LHCN-M2 (cell line): ENCODE measurements at regions not wholly inside any gene's neighbourhood (a gene's known extent, or its start where the extent isn't known, plus 50 kb on each side); places are given as distances from the start of the nearest gene placed in this dataset.
"Not testable (repeated sequence)": the region's sequence is repeated elsewhere in the genome, so short reads cannot be mapped to it uniquely, and the experiment has no call there.

Source experiments
- DNase-seq: peaks from one replicate; pipeline ENCODE4 v3.0.0-alpha.2; 2012; ENCODE audit warnings: low read depth

DNA sequence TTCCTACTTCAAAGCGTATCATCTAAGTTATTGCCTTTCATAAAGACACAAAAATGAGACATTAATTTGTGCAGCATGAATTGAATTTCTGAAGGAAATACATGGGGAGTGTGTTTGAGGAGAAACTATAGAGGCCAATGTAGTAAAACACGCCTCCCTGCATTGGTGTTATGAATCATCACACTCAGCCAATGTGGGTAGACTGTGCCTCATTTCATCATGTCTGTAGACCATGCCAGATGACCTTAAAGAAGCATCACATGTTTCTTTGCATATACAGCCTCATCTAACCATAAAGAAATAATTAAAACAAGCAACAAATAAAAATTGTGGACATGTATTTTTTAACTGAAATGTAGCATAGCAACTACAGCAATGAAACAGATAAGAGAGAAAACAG is 486.0 kb upstream of the ADAMTS9 start:
- DNase-seq: no peak

DNA sequence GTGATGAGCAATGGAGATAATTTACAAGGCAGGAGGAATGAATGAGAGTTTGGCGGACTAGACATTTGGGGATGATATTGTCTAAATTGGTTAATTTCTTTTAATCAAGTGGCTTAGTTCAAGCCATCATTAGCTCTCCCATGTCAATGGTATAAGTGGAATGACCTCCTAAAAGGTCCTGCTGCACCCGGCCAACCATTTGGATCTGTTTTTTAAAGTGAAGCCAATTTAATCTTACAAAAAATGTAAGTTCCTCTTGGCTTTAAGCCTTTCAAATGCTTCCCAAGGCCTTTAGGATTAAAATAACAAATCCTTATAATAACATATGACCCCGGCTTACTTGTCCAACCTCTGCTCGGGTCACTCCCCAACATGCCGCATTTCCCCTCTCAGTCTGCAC is 484.4 kb upstream of the ADAMTS9 start:
- no peak for DNase-seq

DNA sequence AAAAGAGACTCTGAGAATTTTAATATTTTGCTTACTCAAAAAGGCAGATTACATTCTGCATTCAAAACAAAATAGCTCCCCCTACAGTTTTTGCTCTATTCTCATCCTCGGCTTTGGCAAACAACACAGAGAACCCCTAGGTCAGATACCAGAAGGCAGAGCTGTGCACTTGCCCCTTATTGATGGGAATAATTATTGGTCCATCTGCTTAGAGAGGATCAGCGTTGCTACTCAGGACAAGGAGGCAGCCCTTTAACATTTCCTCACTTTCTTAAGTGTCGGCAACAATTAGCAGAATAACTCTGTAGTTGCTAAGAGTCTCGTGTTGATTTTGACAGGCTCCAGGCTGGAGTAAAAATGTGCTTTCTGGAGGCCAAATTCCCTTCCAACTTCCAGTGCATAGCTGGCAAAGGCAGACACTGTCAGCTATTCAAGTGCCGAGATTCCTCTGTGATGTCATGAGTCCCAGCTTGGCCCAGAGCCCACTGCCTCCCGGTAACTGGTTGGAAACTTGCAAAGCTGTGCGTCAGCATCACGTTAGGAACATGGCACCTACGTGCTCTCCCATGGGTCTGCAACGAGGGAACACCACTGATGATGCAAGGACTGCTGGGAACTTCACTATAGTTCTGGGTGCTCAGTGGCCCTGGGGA is 482.7 kb upstream of the ADAMTS9 start:
- DNase-seq: peak; percentile 62

DNA sequence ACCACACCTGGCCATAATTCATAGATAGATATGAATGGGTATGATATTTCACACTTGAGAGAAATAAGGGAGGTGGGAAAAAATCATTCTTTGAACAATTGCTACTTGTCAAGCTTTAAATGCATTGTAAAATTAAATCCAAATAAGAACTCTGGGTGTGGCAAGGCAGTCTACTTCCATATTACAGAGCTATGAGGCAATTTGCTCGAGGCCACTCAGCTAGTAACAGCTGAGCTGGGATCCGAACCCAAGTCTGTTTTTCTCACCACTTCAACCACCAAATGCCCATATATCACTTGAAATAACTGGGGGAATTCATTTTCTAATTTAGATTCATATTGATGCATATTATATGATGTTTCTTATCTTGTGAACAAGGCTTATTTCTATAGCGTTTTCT is 482.2 kb upstream of the ADAMTS9 start:
- no peak for DNase-seq

DNA sequence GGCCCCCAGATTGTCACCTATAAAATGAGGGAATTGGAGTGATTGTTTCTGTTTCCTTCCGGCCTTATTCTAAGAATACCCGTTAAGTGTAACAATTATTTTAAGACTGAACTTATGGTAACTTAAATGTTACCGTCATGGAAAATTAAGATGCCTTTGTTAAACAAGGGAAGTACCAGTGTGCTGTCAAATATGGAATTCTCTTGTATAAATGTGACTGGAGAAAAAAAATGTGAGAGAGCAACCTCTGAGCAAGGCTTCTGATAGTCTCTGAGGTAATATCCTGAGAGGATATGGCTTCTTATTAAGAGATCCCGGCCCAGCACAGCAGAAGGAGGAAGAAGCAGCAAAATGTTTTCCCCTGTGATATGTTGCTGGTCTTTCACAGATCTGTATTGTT is 480.7 kb upstream of the ADAMTS9 start:
- no peak for DNase-seq

DNA sequence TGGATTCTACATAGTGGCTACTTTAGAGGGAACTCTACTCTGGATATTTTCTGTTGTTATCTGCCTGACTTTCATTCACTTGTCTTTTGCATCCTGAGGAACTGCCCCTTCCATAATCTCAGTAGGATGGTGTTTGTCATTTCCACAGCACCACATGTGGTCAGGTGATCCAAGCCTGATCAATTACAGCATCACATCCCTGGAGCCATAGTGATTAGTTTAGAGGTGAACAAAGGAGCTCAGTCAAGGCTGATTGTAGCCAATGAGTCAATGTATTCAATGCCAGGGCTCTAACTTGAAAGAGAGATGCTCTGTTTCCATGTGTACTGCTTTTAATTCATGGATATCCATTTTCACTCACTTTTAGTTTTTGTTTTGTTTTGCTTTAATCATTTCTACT is 478.7 kb upstream of the ADAMTS9 start:
- no peak for DNase-seq

DNA sequence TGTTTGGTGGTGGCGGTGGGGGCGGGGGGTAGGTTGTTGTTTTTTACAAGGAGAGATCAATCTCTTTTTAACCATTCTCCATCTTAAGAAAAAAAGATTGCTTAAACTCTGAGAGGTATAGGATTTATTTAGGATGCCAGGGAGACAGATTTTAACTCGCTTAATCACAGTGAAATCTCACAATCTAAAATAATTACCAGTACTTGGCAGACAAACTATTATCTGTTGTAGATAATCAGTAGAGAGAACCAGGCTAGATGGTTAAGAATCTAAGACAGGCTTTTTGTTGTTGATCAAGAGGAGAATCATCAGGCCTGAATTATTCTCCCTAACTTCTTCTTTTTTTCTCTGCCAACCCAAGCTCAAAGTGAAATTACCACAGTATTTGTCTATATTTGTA is 470.2 kb upstream of the ADAMTS9 start:
- DNase-seq: no peak

DNA sequence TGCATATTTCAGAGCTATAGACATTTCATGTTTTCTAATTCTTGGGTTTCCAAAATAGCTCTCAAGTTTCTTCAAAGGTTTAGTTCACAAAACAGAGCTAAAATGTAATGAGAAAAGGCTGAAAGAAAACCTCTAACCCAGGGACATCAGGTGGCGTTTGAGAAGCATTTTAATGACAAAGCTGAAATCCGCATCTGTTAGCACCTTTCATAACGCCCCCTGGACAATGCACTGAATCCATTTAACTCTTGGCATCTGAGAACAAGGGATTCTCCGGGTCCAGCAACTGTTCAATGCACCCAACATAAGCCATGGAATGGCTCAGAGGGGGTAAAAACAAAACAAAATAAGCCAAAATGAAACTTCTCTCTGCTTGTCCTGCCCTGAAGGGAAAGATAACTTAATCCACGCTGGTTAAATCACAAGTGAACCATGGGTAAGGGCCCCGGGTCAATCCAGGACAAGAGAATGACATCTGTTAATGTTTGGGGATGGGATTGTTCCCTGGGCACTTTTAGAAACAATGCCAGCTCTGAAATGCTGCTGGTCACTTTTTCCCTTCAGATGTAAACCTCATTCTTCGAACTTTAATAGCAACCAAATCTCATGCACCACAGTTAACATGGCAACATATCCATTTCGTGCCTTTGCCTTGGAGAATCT is 466.2 kb upstream of the ADAMTS9 start:
- no peak for DNase-seq

DNA sequence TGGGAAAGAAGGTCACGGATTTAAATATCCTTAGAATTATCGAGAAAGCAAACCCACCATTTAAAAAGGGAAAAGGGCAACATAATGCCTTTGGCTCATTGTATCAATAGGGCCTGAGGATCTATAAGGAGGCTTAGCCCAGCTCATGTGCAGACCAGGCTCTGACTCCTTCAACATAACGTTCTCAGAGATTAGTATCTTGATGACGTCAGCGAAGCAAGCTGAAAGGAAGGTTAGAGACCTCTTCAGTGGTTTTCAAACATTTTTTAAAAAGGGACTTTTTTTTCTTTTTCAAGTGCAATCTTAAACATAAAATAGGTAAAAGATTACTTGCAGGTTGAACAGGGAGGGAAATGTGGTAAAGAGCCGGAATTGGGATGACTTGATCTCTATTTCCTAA is 463.9 kb upstream of the ADAMTS9 start:
- no peak for DNase-seq

DNA sequence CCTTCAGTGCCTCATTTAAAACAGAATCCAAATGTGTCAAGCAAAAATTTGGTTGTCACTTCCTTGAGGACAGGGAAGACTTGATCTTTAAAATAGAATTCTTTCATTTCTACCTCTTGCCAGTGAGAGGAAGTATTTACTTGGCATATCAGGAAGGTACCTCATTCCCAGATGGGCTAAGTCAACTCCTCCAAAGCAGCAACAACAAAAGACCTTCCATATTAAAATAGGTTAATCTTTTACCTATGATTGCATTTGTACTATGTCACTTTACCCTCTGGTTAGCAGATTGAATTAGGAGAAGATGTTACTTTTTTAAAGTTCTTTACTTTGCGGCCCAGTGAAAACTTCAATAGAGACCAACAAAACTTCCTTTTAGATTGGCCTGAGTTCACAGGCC is 462.1 kb upstream of the ADAMTS9 start:
- no peak for DNase-seq

DNA sequence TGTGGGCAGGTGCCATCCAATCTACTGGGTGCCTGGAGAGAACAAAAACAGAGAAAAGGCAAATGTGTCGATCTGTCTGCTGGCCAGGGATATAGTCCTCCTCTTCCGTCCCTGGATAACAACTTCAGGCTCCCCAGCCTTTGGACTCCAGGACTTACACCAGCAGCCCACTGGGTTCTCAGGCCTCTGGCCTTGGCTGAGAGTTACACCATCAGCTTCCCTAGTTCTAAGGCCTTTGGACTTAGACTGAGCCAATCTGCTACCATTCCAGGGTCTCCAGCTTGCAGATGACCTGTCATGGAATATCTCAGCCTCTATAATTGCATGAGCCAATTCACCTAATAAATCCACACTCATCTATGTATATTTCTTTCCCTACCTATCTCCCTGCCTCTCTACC is 460.9 kb upstream of the ADAMTS9 start:
- no peak for DNase-seq

DNA sequence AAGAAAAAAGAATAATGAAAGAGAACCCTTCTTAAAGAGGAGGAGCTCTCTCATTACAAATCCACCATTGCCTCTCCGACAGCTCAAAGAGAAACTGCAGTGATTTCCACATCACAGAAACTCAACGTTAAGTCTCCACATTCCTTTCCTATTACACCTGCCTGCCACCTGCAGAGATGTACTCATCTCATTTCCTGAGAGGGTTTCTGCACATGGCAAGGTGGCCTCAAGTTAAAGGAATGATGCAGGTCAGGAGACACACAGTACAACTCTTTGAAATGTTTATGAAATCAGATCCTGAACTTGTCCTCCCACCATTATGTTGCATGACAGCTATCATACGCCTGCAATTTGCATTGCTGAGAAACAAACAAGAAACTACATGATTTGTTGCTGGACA is 458.4 kb upstream of the ADAMTS9 start:
- no peak for DNase-seq

DNA sequence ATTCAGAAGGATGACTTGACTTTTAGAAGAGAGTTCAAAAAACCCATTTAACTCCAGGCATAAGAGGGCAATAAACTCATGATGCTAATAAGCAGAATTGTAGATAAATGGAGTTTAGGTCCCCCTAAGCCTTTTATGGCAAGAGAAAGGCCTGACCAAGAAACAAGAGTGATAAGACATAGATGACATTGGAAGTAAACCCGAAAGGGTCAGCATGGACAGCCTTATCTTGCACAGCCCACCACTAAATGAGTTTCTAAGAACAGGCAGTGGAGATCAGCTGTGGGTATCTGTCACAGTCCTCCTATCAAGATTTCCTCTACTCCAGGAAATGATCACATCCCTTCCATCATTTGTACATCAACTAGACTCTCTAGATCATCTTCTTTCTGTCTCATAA is 457.9 kb upstream of the ADAMTS9 start:
- no peak for DNase-seq

DNA sequence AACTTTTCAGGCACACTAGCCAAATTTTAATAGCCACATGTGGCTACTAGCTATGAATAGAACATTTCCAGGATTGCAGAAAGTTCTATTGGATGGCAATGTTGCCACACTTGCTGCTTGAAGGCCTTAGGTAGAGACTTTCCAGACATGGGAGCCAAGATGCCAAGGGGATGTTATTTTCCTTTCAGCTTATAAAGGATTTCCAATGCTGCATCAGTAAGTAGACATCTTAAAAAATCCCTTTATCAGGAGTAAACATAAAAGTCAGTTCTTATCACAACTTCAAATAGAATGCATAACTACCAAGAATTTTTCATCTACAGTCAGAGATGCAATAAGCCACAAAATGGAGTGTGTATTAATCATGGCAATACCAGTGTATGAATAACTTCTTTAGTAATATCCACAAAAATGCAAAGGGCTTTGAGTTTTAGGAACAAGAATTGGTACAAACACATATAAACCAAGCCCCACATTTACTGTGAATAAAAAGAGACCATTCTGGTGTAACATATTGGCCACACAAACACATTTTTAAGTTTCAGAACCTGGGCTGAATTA is 457.1 kb upstream of the ADAMTS9 start:
- peak; percentile 61 for DNase-seq

DNA sequence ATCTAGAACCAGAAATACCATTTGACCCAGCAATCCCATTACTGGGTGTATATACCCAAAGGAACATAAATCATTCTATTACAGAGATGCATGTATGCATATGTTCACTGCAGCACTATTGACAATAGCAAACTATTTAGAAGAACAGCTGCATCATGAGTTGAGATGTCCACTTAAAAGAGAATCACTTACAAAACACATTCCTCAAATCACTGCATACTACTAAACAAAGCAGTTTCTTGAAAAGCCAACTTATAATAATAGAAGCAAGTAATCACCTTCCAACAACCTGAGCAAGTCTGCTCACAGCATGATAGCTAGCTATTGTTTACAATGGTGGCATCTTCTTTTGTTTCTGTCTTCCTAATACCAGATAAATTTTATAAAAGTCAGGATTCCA is 454.7 kb upstream of the ADAMTS9 start:
- no peak for DNase-seq

DNA sequence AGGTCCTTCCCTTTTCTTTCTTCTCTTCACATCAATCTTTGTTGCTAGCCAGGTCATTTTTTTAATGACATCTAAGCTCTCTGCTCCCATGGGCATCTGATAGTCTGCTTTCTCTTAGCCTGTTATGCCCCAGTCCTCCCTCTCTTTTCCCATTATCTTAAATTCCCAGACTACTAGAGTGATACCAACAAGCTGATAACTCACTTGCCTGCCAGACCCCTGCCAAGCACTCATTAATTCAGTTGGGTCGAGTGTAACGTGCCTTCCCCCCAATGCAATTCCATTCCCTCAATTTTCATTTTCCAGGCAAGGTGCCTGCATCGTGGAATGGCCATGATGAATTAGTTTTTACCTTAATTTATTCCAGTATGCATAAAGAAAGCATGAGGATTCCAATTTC is 450.8 kb upstream of the ADAMTS9 start:
- no peak for DNase-seq

DNA sequence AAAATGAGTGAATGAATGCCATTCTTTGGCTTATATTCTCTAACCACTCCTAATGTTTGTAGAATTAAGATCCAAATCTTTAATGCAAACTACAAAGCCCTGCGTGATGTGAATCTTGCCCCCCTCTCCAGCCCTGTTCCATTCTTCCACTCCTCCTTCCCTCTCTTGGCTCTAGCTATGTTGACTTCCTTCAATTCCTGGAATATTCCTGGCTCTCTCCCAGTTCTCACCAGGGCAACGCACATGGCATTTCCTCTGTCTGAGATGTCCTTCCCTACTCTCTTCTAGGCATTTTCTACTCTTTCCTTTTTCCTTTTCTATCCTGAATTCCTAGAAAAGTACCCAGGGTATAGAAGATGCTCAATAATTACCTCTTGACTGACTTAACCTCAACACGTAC is 446.0 kb upstream of the ADAMTS9 start:
- not testable (repeated sequence) for DNase-seq

DNA sequence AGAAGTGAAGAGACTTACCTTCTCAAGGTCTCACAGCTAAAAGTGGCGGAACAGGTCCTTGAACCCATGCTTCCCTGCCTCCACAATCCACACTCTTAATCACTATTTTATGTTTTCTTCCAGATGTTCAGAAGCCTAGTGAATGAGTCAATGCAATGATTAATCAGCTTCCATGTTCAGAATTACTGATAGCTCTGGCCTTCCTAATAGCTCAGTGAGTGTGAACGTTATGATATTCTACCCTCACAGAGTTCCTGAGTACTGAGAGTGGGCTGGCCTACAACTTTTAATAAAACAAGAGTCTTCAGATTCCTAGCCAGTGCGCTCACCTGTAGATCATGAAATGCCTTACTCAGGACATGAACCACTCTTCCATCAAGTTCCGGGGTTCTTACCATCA is 443.0 kb upstream of the ADAMTS9 start:
- DNase-seq: no peak

DNA sequence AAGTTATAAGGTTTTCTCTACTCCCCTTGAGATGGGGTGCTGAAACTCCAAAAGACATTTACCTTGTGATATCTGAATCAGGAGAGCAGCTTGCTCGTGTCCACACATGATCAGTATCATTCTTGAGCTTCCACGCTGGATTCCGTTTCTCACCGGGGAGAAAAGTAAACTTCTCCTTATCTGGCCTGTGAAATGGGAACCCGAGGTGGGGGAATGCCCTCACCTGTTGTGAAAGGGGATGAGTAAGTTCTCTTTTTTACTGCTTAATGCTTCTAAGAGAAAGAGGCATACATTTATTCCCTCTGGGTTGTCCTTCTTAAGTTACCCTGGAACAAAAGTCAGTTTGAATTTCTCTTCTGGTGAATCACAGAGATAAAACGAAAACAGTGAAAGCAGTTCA is 440.5 kb upstream of the ADAMTS9 start:
- DNase-seq: no peak

DNA sequence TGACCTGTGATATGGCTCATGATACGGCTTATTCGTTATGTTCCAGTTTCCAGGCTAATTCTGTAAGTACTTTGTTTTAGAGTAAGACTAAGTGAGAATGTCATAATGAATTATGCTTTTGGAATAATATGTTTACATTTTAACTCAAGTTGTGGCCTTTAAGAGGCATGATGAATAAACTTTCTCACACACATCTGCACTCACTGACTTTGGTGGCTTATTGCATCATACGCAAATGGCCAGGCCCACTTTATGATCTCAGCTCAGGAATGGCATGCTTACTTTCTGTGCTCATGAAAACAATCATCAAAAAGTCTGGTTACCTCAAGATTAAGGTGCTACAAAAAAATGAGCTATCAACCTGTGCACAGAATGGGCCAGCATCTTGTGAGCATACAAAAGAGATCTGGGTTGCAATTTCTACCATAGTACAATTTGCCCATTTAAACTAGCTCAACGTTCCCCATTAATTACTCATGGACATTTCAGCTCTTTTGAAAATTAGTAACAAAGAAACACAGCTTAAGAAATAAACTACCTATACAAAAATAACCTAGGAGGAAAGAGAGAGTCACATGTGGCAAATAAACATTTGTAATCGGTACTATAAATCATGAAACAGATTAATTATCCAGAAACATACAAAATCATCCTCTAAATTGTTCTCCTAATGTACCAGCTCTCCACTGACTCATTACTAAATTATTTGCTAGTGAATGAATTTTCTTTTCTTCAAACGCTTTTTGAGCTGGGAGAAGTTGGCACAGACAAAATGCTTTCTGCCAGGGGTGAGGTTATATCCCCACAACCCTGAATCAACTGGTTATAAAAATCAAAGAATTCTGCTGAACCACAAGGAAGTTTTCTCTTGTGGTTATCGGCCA is 439.0 kb upstream of the ADAMTS9 start:
- peak; percentile 85 for DNase-seq

DNA sequence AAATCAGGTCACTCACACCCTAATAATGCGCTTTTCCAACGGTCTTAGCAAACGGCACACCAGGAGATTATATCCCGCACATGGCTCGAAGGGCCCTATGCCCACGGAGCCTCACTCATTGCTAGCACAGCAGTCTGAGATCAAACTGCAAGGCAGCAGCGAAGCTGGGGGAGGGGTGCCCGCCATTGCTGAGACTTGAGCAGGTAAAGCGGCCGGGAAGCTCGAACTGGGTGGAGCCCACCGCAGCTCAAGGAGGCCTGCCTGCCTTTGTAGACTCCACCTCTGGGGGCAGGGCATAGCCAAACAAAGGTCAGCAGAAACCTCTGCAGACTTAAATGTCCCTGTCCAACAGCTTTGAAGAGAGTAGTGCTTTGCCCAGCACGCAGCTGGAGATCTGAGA is 432.4 kb upstream of the ADAMTS9 start:
- DNase-seq: not testable (repeated sequence)

DNA sequence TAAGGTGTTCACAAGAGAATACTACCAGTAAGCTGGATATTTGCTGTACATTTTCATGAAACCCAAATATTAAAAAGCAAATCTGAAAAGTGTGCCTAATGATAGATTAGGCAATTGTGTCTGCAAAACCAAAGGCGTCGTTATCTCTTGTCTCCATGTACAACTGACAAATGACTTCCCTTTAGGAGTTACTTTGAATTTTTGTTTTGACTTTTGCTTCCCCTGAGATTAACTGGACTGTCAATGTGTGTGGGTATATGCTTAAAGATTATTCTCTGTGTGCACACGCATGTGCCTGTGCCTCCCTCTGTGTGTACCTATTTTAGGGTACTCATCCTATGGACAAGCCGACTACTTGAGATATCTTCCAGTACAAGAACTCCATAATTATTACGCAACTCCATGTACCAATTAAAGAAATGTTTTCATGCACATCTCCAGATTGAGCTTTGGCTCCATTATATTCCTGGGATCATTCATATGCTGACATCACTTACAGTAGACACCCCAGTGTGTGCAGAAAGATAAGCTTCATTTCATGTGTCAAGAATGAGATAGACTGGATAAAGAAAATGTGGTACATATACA is 431.2 kb upstream of the ADAMTS9 start:
- no peak for DNase-seq
